HEK293T (cell line): ENCODE measurements at regions not wholly inside any gene's neighbourhood (a gene's known extent, or its start where the extent isn't known, plus 50 kb on each side); places are given as distances from the start of the nearest gene placed in this dataset.

Experiments used
- ARNT ChIP-seq: fragments of 450-650 bp; IDR thresholded peaks from 2 replicates; pipeline ENCODE4 v1.6.1; 2017; ENCODE audit warnings: mild to moderate bottlenecking
- BHLHE40 ChIP-seq: fragments of 450-650 bp; IDR thresholded peaks from 2 replicates; pipeline ENCODE4 v1.6.1; 2016; ENCODE audit warnings: mild to moderate bottlenecking, moderate library complexity, borderline replicate concordance
- HDGF ChIP-seq: fragments of 450-650 bp; IDR thresholded peaks from 2 replicates; pipeline ENCODE4 v1.6.1; 2017; ENCODE audit warnings: antibody characterized with exemption, borderline replicate concordance
- SP1 ChIP-seq: fragments of 450-650 bp; IDR thresholded peaks from 2 replicates; pipeline ENCODE4 v1.6.1; 2017
- ZNF384 ChIP-seq: fragments of 450-650 bp; IDR thresholded peaks from 2 replicates; pipeline ENCODE4 v1.6.1; 2016

DNA sequence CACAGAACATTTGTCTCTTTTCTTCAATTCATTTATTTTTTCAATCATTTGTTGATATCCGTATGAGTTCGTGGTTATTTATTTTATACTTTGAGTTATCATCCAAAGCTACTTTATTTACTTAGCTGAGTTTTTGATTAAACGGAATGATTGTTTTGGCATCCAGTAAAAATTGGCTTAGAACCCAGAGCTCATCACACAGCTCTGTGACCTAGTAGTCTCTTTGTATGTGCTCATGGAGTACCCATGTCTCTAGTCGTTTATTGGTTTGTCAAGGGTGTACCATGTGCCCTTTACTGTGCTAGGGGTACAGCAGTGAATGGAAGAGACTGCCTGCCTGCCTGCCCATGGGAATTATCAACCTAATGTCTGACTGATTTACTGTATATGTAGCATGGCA is 142.2 kb downstream of the MYLK4 start:
- TF ChIP-seq BHLHE40 (no peak), SP1 (no peak), HDGF (no peak), ARNT (no peak), ZNF384 (no peak)
